Neural progenitor cell (in vitro differentiated cells): ENCODE measurements at regions not wholly inside any gene's neighbourhood (a gene's known extent, or its start where the extent isn't known, plus 50 kb on each side); places are given as distances from the start of the nearest gene placed in this dataset.

Experiments
- DNase-seq: peaks from one replicate; pipeline ENCODE4 v3.0.0-alpha.2; 2016; ENCODE audit warnings: low spot score
- H2AFZ ChIP-seq: fragments of 200-600 bp; sonication (generic); replicated peaks from 2 replicates; pipeline ENCODE4 v1.6.1; 2016; ENCODE audit warnings: antibody characterized with exemption
- H3F3A ChIP-seq: fragments of 200-600 bp; sonication (generic); 2 replicates; pipeline ENCODE4 v1.6.1; 2016; ENCODE audit warnings: antibody characterized with exemption, low read depth
- H3K27ac ChIP-seq: fragments of 200-600 bp; sonication (generic); 2 replicates; pipeline ENCODE4 v1.5.1; 2016; ENCODE audit warnings: mild to moderate bottlenecking
- H3K27me3 ChIP-seq: fragments of 200-600 bp; sonication (generic); 2 replicates; pipeline ENCODE4 v1.6.1; 2016; ENCODE audit warnings: mild to moderate bottlenecking, moderate library complexity
- H3K36me3 ChIP-seq: fragments of 200-600 bp; sonication (generic); 2 replicates; pipeline ENCODE4 v1.5.1; 2016
- H3K4me1 ChIP-seq: fragments of 200-600 bp; sonication (generic); 2 replicates; pipeline ENCODE4 v1.6.1; 2016; ENCODE audit warnings: mixed run types
- H3K4me2 ChIP-seq: fragments of 200-600 bp; sonication (generic); 2 replicates; pipeline ENCODE4 v1.6.1; 2016
- H3K4me3 ChIP-seq: fragments of 200-600 bp; sonication (generic); 2 replicates; pipeline ENCODE4 v1.5.1; 2016
- H3K79me2 ChIP-seq: fragments of 200-600 bp; sonication (generic); 2 replicates; pipeline ENCODE4 v1.6.1; 2016; ENCODE audit warnings: low read depth
- H3K9ac ChIP-seq: fragments of 200-600 bp; sonication (generic); 2 replicates; pipeline ENCODE4 v1.6.1; 2016
- H3K9me3 ChIP-seq: fragments of 200-600 bp; sonication (generic); 2 replicates; pipeline ENCODE4 v1.5.1; 2016; ENCODE audit warnings: low read depth
- H4K20me1 ChIP-seq: fragments of 200-600 bp; sonication (generic); 2 replicates; pipeline ENCODE4 v1.6.1; 2016; ENCODE audit warnings: low read depth
- H3K27ac Mint-ChIP-seq: 3 replicates; pipeline ENCODE4 v1.8.0; 2021; ENCODE audit warnings: mixed read lengths
- H3K27me3 Mint-ChIP-seq: 2 replicates; pipeline ENCODE4 v1.8.0; 2022; ENCODE audit warnings: low read depth, mild to moderate bottlenecking, inconsistent platforms, moderate library complexity, mixed read lengths; ENCODE audit not compliant: insufficient read depth
- H3K36me3 Mint-ChIP-seq: 3 replicates; pipeline ENCODE4 v1.8.0; 2021; ENCODE audit warnings: mixed read lengths
- H3K4me1 Mint-ChIP-seq: 3 replicates; pipeline ENCODE4 v1.8.0; 2021; ENCODE audit warnings: mixed read lengths
- H3K4me3 Mint-ChIP-seq: 3 replicates; pipeline ENCODE4 v1.8.0; 2021; ENCODE audit warnings: mild to moderate bottlenecking, moderate library complexity, mixed read lengths
- H3K9me3 Mint-ChIP-seq: 3 replicates; pipeline ENCODE4 v1.8.0; 2020; ENCODE audit warnings: mixed read lengths
- EZH2 ChIP-seq: fragments of 200-600 bp; sonication (generic); IDR thresholded peaks from 2 replicates; pipeline ENCODE4 v1.6.1; 2017; ENCODE audit warnings: antibody characterized with exemption, mild to moderate bottlenecking, moderate library complexity
- EZH2phosphoT487 ChIP-seq: fragments of 200-600 bp; sonication (generic); IDR thresholded peaks from 2 replicates; pipeline ENCODE4 v1.6.1; 2017; ENCODE audit warnings: antibody characterized with exemption
- TF ChIP-seq, protein P1 (sequence below): fragments of 200-600 bp; sonication (generic); IDR thresholded peaks from 2 replicates; pipeline ENCODE4 v1.5.1; 2017; ENCODE audit warnings: antibody characterized with exemption, mild to moderate bottlenecking

DNA sequence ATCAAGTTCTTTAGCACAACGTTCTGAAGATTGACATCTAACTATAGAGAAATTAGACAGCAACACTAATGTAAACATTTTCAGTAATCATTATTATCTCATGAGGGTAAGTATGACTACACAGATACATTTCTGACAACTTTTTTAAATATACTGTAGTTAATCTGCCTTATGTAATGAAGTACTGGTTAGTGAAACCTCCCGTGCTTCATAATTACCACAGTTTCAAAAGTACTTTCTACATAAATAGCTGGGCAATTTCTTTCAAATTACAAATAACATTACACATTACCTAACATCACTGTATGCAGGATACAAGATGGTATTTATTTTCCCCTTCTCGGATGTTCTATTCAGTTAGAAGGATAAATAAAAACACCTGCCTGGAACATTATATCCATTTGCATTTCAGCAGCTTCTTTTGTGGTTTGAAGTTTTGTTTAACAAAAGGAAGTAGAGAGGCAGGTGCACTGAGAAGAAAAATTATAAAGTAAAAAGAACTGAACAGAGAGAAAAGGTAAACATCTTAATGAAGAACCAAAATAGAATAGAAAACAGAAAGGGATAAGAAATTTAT, 1241.5 kb upstream of the GBE1 start:
- H3K4me1 ChIP-seq: peaks cover 12% of the 10 kb centered on the region
- H3K36me3 Mint-ChIP-seq: no peaks in the 10 kb centered on the region
- H3K27ac Mint-ChIP-seq: no peak overlapping the region
- TF ChIP-seq EZH2 (no peak), EZH2phosphoT487 (no peak)
- TF ChIP-seq, protein P1, sequence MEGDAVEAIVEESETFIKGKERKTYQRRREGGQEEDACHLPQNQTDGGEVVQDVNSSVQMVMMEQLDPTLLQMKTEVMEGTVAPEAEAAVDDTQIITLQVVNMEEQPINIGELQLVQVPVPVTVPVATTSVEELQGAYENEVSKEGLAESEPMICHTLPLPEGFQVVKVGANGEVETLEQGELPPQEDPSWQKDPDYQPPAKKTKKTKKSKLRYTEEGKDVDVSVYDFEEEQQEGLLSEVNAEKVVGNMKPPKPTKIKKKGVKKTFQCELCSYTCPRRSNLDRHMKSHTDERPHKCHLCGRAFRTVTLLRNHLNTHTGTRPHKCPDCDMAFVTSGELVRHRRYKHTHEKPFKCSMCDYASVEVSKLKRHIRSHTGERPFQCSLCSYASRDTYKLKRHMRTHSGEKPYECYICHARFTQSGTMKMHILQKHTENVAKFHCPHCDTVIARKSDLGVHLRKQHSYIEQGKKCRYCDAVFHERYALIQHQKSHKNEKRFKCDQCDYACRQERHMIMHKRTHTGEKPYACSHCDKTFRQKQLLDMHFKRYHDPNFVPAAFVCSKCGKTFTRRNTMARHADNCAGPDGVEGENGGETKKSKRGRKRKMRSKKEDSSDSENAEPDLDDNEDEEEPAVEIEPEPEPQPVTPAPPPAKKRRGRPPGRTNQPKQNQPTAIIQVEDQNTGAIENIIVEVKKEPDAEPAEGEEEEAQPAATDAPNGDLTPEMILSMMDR: no peak
- no peak overlapping the region for H3K4me3 ChIP-seq
- H3K4me1 Mint-ChIP-seq: peaks cover 4% of the 10 kb centered on the region
- no peaks in the 10 kb centered on the region for H3K27me3 ChIP-seq
- peaks cover 2% of the 10 kb centered on the region for H3K27me3 Mint-ChIP-seq
- no peak overlapping the region for H3K4me3 Mint-ChIP-seq
- H3K9me3 ChIP-seq: no peaks in the 10 kb centered on the region
- H3K27ac ChIP-seq: no peak overlapping the region
- no peak overlapping the region for H3K4me2 ChIP-seq
- H3K9me3 Mint-ChIP-seq: no peaks in the 10 kb centered on the region
- no peak for DNase-seq
- H3K36me3 ChIP-seq: no peaks in the 10 kb centered on the region
- H4K20me1 ChIP-seq: no peaks in the 10 kb centered on the region
- H3K9ac ChIP-seq: no peak overlapping the region
- H3F3A ChIP-seq: no peaks in the 10 kb centered on the region
- no peak overlapping the region for H2AFZ ChIP-seq
- no peaks in the 10 kb centered on the region for H3K79me2 ChIP-seq

DNA sequence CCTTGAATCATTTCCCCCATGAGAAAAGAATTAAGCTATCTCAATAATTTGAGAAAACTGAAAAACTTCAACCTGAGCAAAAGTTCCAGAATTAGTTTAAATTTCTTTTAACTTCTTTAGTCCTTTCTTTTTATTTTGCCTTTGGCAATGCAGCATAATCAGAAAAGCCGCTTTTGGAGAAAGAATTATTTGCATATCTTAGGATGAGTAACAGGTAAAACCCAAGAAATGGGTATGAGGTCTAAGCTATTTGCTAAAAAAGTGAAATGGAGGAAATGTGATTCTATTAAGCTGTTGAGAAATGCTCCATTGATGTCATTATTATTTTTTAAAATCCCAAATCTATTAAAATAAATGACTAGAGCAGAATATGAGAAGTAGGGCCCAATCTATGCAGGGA, 1238.3 kb upstream of the GBE1 start:
- Histone ChIP-seq H3F3A (no peaks in the 10 kb centered on the region), H3K27me3 (no peaks in the 10 kb centered on the region), H3K4me3 (no peak overlapping the region), H3K27ac (no peak overlapping the region), H3K9ac (no peak overlapping the region), H3K4me2 (no peak overlapping the region), H3K4me1 (peaks cover 12% of the 10 kb centered on the region), H3K79me2 (no peaks in the 10 kb centered on the region), H2AFZ (no peak overlapping the region), H3K9me3 (no peaks in the 10 kb centered on the region), H4K20me1 (no peaks in the 10 kb centered on the region), H3K36me3 (no peaks in the 10 kb centered on the region)
- TF ChIP-seq EZH2phosphoT487: no peak
- no peak for TF ChIP-seq EZH2
- TF ChIP-seq, protein P1: no peak
- Mint-ChIP-seq H3K9me3 (peaks cover 4% of the 10 kb centered on the region), H3K27ac (no peak overlapping the region), H3K36me3 (no peaks in the 10 kb centered on the region), H3K4me3 (no peak overlapping the region), H3K4me1 (peaks cover 4% of the 10 kb centered on the region), H3K27me3 (peaks cover 2% of the 10 kb centered on the region)
- no peak for DNase-seq

DNA sequence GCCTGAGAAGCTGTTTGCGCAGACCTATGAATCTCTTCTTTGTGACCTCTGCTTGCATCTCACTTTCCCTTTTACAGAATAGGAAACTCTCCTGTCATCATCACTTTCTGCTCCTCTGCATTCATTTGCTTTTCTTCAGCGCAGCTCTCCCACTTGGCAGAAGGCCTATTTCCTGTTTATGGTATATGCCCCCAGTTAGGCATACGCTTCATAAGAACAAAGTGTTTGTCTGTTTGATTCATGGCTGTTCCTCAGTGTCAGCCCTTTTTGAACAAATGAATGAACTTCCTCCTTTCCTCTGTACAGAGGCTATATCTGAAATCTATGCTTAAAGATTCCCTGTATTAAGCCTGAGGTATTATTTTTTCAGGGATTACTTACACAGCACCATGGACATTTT, 1216.9 kb upstream of the GBE1 start:
- no peak for DNase-seq
- H3K9ac ChIP-seq: no peak overlapping the region
- TF ChIP-seq EZH2: no peak
- TF ChIP-seq, protein P1: no peak
- TF ChIP-seq EZH2phosphoT487: no peak
- H3K27me3 Mint-ChIP-seq: peaks cover 3% of the 10 kb centered on the region
- H3K4me1 ChIP-seq: peaks cover 11% of the 10 kb centered on the region
- H3F3A ChIP-seq: no peaks in the 10 kb centered on the region
- peaks cover 3% of the 10 kb centered on the region for H3K9me3 Mint-ChIP-seq
- no peak overlapping the region for H3K27ac ChIP-seq
- no peak overlapping the region for H3K27ac Mint-ChIP-seq
- peak overlapping the region; percentile 61 for H2AFZ ChIP-seq
- no peaks in the 10 kb centered on the region for H3K27me3 ChIP-seq
- no peak overlapping the region for H3K4me3 Mint-ChIP-seq
- no peaks in the 10 kb centered on the region for H4K20me1 ChIP-seq
- no peaks in the 10 kb centered on the region for H3K36me3 Mint-ChIP-seq
- no peaks in the 10 kb centered on the region for H3K9me3 ChIP-seq
- peak overlapping the region; percentile 35 for H3K4me2 ChIP-seq
- H3K79me2 ChIP-seq: no peaks in the 10 kb centered on the region
- H3K36me3 ChIP-seq: no peaks in the 10 kb centered on the region
- peaks cover 11% of the 10 kb centered on the region for H3K4me1 Mint-ChIP-seq
- no peak overlapping the region for H3K4me3 ChIP-seq
